ENCODE measurements at regions not wholly inside any gene's neighbourhood (a gene's known extent, or its start where the extent isn't known, plus 50 kb on each side); places are given as distances from the start of the nearest gene placed in this dataset.
"Not testable (repeated sequence)": the region's sequence is repeated elsewhere in the genome, so short reads cannot be mapped to it uniquely, and the experiment has no call there.

- DNase-seq, result no peak
Measured at GRCh38 chrX:117653396-117653795, 463.2 kb downstream of the KLHL13 start.

DNA sequence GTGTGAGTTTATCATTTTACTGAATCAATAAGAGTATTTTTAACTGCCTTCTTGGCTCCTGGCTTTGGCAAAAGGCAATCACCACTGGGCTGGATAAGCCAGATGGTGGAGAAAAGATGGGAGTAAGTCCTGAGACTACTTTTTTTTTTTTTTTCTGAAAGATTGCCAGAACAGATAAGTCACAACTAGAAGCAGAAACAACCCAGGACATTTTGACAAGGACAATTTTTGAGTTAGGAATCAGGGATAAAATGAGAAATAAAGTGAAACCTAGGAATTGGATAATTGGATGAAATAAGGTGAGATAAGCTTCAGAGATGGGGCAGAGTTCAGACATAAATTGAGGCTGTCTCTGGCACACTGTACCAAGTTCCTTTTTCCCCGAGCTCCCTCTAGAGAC is 471.0 kb downstream of the KLHL13 start:
- DNase-seq, result no peak

DNA sequence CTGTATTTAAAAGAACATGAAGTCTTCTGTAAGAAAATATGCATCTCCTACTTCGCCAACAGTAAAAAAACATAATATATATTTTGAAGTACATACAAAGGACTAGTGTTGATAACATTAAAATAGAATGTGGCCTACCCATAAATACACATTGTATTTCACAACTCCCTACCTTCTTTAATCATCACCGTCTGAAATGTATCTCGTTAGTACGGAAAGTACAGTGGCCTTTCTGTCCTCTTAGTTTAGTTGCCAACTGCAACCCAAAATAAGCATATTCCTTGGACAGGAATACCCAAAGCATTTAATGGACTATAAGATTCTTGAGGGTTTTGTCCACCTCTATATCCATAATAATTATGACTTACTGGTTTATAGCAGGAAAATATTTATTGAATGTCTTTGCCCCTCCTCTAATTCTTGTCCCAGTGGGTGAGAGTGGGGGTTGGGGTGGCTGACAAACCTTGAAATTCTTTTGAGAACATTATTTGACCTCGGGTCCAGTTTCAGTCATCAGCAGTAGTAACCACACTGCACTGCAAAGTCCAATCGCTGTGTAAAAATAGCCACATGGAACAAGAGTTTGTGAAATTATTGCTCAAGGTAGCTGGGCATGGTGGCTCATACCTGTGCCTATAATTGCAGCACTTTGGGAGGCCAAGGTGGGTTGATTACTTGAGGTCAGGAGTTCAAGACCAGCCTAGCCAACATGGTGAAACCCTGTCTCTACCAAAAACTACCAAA is 474.5 kb downstream of the KLHL13 start:
- DNase-seq, result no peak

DNA sequence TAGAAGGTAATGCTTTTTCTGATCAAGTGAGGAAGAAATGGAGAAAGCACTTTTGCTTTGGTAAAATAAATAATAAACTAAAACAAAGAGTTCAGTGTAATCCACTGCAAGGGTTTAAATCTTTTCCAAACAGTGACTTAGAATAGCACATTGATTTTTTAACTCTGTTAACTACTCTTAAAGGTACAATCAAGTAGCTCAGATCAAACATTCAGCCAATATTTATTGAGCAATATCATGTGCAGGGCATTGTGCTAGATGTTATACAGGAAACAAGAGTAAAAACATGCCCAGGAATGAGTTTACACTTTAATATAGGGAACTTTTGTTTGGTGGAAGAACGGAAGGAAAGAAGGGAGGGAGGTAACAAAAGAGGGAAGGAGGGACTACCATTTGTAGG is 479.8 kb downstream of the KLHL13 start:
- DNase-seq, result no peak

DNA sequence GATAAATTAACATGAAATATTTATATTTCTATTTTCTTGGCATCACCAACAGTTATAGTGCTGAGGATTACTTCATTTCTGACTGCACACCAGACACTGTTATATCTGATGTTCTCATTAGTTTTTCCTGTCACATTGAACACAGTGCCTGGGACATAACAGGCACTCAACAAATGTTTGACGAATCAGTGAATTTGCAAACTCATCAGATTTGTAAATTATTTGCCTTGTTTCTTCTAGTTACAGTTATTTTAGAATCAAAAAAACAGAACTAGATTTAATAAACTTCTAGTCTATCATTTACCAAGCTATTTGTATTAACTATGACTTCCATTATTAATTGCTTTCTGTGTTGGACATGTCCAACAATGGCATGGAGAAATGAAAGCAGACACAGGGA is 483.3 kb downstream of the KLHL13 start:
- no peak for DNase-seq

DNA sequence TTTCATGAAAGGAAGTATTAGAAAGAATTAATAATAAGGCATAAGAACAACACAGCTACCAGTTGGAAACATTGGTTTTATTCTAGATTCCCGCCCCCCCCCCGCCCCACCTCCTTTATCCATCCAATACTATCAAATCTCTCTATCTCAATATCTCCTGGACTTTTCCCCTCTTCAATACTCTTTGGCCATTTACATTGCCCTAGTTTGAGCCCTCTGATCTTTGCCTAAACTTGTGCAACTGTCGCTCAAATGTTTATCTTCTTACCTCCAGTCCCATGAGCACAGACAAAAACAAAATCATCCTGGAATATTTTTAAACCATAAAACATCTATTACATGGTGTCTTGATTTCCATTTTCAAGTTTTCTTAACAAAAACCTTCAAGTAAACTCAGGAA is 488.2 kb downstream of the KLHL13 start:
- no peak for DNase-seq

DNA sequence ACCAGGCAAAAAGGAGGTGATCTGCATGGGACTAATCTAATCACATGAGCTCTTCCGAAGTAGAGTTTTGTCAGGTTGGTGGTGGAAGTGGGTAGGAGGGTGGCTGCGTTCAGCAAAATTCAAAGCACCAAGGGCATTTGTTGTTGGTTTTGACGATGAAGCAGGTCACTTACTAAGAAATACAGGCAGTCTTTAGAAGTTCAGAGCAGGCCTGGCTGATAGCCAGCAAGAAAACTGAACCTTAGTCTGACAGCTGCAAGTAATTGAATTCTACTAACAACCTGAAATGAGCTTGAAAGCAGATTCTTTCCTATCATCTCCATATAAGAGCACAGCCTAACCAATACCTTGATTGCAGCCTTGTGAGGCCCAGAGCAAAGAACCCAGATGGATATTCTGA is 505.8 kb downstream of the KLHL13 start:
- no peak for DNase-seq

DNA sequence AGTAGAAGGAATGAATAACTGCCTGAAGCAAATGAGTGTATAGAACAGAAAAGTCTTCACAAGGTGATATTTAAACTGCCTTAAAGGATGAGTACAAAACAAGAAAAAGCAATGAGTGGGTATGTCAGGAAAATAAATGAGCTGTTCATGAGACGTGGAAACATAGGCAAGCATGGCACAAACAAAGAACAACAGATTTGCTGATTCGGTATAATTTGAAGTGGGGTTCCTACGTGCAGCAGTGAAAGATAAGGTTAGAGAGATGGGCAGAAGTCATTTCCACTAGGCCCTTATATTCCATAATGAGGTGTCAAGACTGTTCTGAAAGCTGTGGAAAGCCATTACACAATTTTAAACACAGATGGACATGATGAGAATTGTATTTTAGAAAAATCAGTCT is 506.6 kb downstream of the KLHL13 start:
- no peak for DNase-seq

DNA sequence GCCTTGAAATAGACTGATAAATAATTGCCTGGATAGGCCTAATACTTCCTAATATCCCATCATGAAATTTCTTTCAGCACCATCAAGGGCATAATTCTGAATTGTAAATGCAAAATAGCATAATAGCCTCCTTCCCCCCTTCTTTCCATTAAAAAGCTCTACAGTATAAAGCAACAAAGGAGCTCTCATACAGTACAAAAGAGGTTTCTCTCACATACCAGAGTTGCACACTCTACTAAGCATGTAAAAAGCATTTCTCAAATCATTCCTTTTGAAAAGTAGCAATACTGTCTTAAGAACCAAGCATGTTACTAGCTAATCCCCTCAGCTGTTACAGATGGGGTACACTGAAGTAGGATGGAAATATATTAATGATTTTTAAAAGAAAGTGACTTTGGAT is 509.0 kb downstream of the KLHL13 start:
- no peak for DNase-seq

- not testable (repeated sequence) for DNase-seq
Measured at GRCh38 chrX:117606101-117606500, 510.5 kb downstream of the KLHL13 start.

GRCh38 chrX:117570160-117570559 is 546.5 kb downstream of the KLHL13 start:
- DNase-seq, result no peak

- DNase-seq, result no peak
Measured at GRCh38 chrX:117568238-117568637, 548.4 kb downstream of the KLHL13 start.

DNA sequence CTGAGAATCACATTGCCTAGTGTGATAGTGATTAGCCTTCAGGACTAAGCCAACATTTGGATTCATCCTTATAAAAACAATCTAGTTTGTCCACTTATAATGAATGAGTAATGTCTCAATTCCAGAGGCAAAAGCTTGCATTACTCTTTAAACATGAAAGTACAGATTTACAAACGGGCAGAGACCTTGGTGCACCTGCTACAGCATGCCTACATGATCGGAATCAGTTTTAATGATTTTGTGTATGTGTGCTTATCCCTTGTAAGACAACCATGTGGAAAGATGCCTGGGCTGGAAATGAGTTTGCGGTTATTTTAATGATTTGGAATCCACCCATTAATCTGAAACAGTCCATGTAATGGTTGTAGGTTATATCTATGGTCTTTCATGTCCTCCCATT is 572.7 kb downstream of the KLHL13 start:
- DNase-seq, result no peak

GRCh38 chrX:117539090-117539418 is 577.6 kb downstream of the KLHL13 start:
- no peak for DNase-seq

DNA sequence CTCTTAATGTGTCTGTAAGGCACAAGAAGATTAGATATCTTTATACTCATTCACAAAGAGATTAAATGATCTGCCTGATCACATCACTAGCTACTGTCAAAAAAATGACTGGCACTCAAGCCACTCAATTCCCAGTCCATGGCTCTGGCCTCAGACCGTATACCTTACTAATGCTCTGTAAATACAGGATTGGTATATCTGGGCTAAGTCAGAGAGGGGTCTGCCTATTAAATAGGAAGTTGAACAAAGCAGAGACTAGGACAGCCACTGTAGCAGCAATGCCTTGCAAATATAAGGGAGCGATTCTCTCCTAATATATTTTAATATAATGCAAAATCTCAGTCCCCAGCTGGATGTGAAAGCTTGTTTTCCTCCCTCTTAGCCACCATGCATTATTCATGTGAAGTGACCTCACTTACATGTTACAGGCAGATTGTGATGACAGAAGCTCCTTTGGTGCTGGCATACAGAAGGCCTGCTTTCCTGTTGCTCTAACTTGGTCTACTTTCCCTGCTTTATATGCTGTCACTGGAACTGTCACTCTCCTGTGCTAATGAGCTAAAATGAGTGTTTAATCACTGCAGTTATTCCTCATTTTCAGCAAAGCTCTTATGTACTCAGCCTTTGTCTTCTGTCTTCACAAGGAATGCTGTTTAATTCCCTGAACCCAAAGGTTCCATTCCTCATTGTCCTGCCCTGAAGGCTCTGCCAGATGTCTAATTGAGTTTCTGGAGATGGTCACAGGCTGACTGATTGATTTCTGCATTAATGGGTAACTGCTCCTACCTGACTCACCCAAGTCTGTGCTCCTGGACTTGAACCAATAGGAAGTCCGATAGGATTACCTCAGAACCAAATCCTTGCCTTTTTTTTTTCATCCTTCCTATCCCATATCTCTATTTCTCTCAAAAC is 578.2 kb downstream of the KLHL13 start:
- no peak for DNase-seq

- no peak for DNase-seq
Measured at GRCh38 chrX:117532339-117532738, 584.3 kb downstream of the KLHL13 start.

DNA sequence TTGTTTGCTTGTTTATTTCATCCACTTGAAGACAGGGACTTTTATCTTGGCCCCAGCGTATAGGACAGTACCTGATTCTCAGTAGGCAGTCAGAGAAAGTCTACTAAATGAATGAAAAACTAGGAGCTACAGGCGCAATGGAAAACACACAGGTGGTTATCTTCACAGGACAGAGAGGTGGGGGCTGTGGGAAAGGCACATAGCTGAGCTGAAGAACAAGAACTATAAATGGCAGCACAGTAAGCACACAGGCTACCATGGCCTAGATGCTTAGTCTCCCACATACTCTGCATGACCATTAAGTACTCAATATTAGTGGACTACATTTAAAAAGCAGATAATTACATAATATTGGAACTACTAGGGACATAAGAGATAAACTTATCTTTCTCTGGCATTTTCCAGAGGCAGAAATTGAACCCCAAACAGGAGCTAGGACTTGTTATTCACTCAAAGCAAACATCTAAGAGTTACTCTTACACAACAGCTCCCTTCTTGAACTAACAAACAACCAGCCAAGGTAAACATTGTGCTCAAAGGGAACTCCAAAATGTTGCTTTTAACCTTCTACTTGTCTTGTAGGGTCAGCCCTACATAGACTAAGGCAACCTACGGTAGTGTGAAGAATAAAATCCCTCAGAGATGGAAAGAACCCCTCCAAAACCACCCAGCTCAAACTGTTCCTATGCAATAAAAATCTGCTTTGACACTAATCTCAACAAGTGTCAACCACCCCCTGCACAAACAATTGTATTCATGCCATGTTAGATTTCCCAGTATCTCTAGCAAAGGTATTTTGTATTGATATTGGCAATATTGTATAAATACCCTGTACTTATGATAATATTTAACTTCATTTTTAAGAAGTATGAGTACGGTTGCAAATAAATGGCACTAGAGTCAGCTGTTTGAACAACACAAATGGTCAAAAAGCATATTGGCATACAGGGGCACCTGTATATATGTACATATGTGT is 593.6 kb downstream of the KLHL13 start:
- DNase-seq, result no peak

- no peak for DNase-seq
Measured at GRCh38 chrX:117517994-117518393, 598.6 kb downstream of the KLHL13 start.

DNA sequence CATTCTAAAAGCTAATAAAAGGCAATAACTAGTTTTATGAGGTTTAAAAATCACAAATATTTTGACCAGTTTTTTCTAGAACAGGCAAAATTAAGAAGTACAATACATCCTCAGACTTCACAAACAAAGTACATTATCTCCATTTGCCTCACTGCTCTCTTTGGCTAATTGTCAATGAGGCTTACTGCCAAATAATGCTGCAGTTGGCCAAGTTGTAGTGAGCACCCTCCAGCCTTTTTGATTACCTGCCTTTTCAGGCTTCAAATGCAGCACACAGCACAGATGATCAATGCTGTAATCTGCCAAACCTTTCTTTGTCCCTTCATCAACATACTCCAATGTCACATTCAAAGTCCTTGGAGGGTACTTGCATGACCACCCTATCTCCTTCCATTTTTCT is 605.2 kb downstream of the KLHL13 start:
- DNase-seq, result no peak

DNA sequence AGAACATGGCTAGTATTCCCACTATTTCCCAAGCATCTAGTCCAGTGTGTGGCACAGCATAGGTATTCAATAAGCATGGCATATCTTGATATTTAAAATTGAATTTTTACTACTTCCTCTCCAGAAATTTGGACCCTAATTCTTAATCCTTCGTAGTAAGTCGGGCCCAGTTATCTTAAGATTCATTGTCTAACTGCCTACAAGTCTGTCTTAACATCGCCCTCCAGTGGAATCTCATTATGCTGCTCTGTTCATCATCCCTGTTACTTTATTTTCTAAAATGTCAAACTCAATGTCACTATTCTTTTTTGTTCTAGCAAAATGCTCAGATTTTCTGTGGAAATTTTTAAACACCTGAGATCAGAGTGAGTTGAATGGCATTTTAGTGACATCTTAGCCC is 606.2 kb downstream of the KLHL13 start:
- no peak for DNase-seq

DNA sequence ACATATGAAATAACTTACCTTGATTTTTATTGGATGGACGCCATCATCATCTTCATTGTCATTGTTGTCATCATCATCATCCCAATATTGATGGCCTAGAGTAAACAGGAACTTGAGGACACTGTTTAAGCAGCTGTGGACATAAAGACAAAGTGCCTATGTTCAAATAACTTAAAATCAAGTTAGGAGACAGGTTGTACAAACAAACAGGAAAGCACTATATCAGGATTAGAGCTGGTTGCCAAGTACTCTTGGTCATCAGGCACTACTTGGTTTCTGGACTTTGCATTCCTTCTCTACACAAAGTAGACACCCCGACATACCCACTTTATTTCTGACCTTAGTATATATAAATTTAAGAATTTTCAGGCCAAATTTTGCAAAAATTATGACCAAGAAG is 608.6 kb downstream of the KLHL13 start:
- DNase-seq, result no peak

DNA sequence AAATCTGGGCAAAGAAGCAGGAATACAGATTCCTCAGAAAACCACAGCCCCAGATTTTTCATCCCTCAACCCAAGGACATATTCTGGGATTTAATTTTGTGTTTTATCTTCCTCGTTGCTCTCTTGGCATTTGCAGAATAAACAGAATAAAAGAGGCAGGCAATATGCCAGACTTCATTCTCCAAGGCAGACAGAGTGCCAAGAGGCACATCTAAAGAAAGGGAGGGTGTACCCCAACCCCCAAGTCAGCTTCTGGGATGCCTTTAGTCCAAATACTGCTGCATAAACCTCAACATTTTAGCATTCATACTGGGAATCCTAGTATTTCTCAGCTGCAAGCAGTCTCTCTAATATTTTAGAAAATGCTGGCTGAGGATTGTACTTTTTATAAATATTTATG is 629.2 kb downstream of the KLHL13 start:
- DNase-seq, result no peak

GRCh38 chrX:117483950-117484349 is 632.7 kb downstream of the KLHL13 start:
- no peak for DNase-seq
